Amygdala (tissue), 56 donors: ENCODE measurements at regions not wholly inside any gene's neighbourhood (a gene's known extent, or its start where the extent isn't known, plus 50 kb on each side); places are given as distances from the start of the nearest gene placed in this dataset.
"Not testable (repeated sequence)": the region's sequence is repeated elsewhere in the genome, so short reads cannot be mapped to it uniquely, and the experiment has no call there.

ENCODE experiments used
- DNase-seq, 56 donors: peaks; one replicate each; lab custom pipeline; 2025; lab: John Stamatoyannopoulos, UW

- no peak for DNase-seq
These were observed 73.8 kb upstream of the MORC3 start for GRCh38 chr21:36246080-36246631.

DNA sequence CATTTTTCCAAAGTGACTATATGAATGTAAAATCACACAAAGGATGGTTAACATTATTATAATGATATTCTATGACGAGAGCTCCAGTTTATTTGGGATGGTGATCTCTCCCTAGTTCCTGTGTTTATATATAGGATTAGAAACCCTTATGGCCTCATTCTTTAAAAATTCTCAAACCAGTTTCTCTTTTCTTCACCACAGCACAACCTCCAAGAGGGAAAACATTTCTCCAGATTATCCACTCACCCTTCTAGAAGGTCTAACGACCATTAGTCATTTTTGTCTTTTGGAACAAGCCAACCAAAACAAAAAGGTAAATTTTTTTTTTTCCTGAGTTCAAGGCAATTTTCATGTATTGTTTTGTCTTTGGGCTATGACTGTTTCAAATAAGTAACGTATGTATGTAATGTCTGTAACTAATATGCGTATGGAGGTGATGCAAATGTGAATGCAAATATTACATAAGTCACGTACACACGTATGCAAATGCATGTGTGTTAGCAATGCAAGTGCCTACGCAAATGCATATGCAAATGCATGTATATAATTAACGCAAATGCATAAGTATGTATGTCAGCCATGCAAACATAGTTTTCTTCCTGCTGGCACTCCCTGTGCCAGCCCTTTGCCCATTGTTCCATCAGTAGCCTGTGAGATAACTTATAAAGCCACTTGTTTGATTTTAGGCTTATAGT is 72.5 kb upstream of the MORC3 start:
- no peak for DNase-seq

DNA sequence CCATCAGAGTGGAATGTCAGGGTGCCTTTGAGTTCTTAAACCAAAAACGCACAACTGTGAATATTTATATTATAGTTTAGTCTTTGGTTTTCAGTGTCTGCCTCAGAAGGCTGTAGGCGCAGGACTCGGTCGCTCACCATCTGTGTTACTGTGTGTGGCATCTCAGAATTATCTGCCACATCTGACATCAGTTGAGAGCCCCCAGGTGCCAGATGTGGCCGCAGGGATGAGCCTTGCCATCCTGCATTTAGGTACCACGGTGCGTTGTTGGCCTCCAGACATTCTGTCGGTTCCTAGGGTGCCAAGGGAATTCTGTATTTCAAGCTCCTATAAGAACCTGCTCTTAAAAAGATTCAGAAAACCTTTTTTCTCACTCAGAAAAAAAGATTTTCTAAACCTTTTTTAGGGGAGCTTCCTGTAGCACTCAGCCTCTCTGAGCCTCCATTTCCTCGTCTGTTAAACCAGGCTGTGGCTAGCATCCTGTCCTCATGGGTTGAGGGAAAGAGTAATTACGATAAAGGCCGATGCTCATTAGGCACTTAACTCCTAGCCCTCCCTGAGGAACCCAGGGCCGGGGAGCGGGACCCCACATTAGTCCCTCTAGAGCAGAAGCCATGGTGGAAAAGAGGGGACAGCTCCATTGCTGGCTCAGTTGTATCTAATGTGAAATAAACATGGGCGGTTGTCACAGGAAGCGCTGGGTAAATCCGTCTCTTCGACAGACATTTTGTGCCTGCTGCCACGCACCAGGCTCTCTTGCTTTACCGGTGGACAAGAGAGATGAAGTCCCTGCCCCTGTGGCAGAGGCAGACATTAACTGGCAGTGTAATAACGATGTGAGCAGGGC is 70.2 kb upstream of the MORC3 start:
- no peak for DNase-seq

GRCh38 chr21:36250423-36251075 is 69.4 kb upstream of the MORC3 start:
- no peak for DNase-seq

DNA sequence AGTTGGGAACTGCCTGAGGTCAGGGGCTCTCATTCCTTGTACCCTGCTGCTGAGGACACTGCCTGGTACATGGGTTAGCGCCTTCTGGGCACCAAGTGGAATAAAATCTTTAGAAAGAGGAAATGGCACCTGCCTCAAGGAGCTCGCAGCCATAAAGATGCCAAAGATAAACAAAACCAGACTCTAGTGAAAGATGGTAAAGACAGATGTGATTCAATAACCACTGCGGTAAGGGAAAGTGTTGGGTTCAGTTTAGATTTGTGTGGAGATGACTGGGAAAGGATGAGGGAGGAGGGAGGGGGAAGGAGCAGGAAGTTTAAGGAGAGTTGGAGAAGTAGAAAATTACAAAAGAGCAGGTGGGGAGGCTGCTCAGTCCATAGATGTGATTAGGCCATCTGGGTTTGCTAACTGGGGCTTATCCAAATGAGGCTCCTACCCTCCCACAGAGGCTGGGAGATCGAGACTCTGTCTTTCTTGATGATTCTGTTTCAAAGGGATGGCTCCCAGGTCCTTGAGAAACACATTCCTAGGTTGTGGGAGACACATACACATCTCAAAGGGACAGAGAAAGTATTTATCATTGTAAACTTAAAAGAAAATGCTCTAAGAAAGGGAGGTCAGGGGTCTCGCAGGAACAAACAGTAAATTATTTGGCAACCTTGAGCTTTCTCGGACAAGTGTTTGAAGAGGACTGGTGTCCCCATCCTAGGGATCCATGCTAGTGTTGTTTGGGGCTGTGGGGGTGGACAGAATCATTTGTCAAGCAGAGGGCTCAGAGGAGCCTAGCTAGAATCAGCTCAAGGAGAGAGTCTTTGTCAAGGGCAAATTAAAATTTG is 65.7 kb upstream of the MORC3 start:
- DNase-seq, result no peak

- no peak for DNase-seq
These were observed 64.3 kb upstream of the MORC3 start for GRCh38 chr21:36255663-36256062.

DNA sequence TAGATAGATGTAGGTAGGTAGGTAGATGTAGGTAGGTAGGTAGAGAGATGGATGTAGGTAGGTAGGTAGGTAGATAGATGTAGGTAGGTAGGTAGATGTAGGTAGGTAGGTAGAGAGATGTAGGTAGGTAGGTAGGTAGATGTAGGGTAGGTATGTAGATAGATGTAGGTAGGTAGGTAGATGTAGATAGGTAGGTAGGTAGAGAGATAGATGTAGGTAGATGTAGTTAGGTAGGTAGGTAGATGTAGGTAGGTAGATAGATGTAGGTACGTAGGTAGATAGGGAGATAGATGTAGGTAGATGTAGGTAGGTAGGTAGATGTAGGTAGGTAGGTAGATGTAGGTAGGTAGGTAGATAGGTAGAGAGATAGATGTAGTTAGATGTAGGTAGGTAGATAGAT is 62.3 kb upstream of the MORC3 start:
- DNase-seq, result no peak

DNA sequence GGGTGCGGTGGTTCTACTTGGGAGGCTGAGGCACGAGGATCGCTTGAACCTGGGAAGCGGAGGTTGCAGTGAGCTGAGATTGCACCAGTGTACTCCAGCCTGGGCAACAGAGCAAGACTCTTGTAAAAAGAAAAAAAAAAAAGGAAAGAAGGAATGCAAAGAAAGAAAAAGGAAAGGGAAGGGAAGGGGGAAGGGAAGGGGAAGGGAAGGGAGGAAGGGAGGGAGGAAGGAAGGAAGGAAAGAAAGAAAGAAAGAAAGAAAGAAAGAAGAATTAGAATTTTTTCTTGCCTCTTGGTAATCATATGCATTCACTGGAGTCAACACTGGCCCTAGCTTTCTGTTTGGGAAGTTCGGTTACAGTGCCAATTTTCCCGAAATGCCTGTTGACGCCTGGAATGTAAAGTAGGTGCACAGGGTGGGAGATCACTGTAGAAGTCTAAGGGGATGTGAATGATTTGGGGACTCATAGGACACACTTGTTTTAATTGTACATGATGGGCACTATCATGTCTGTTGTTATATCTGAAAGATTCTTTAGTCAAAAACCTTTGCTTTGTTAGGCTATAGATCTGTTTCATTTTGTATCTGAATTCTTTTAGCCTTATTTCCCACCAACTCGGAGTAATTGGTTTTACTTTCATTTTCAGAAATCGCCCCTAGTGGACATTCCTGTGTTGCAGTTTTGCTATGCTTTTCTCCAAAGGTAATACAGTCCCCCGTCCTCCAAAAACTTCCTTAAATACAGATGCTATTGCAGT is 59.8 kb upstream of the MORC3 start:
- DNase-seq, result peak in 9 of 56 donors; percentile 1 to 69 (median 7)

DNA sequence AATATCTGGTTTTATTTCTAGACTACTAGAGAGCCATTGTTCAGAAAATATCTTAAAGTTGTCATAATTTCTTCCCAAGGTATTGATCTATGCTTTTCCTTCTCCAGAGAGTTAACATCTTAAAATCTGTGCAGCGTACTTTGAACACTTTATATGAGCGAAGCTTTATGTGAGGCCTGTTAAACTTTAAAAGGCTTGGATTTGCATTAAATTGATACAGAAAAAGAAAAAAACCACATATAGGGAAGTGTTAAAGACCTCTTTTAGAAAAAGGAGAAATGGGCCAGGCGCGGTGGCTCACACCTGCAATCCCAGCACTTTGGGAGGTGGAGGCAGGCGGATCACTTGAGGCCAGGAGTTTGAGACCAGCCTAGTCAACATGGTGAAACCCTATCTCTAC is 59.2 kb upstream of the MORC3 start:
- DNase-seq, result no peak

DNA sequence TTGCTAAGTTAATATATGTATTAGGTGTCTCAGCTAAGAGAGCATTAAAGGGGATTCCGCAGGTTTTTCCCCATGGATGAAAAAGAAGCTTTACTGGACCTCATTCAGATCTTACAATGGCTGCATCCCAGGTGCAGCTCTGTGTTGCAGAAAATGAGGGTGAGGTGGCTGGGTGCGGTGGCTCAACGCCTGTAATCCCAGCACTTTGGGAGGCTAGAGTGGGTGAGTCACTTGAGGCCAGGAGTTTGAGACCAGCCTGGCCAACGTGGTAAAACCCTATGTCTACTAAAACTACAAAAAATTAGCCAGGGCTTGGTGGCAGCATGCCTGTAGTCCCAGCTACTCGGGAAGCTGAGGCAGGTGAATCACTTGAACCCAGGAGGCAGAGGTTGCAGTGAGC is 58.5 kb upstream of the MORC3 start:
- no peak for DNase-seq

DNA sequence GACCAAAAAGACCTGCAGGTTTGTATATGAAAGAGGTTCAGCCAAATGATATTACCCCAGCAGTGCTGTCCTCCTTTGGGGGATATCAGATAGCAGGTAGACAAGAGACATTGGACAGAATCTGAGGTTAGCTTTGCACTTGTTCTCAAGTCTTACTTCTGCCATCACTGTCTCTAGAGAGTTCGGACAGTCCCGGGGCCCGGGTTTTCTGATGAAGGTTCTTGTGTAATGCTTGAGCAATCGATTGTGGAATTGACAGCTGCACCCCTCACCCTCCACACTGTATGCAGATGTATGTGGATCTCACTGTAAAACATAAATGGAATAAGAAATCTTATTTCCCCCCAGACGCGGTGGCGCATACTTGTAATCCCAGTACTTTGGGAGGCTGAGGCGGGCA is 56.2 kb upstream of the MORC3 start:
- no peak for DNase-seq

GRCh38 chr21:36265431-36265830 is 54.6 kb upstream of the MORC3 start:
- no peak for DNase-seq

GRCh38 chr21:36267828-36268227 is 52.2 kb upstream of the MORC3 start:
- DNase-seq, result not testable (repeated sequence)

DNA sequence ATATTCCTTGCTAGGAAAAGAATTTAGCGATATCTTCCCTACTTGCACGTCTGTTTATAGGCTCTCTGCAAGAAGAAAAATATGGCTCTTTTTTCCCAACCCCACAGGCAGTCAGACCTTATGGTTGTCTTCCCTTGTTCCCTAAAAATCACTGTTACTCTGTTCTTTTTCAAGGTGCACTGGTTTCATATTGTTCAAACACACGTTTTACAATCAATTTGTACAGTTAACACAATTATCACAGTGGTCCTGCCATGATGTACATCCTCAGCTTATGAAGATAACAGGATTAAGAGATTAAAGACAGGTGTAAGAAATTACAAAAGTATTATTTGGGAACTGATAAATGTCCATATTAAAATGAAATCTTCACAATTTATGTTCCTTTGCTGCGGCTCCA is 51.7 kb upstream of the MORC3 start:
- not testable (repeated sequence) for DNase-seq
